Uterus (tissue), 3 donors: ENCODE measurements at regions not wholly inside any gene's neighbourhood (a gene's known extent, or its start where the extent isn't known, plus 50 kb on each side); places are given as distances from the start of the nearest gene placed in this dataset.

ENCODE experiments used
- DNase-seq, 2 donors: peaks; one replicate each; pipeline ENCODE4 v3.0.0-alpha.2; 2019 to 2020
- H3K27ac ChIP-seq, 2 donors: fragments of 200-600 bp; sonication (generic); 1 replicate in 1 of 2; 2 replicates in 1 of 2; pipeline ENCODE4 v1.5.1; 2016 to 2018
- H3K27me3 ChIP-seq, 2 donors: fragments of 200-600 bp; sonication (generic); one replicate each; pipeline ENCODE4 v1.5.1; 2018 to 2019; ENCODE audit warnings: control low read depth in 1 of 2
- H3K36me3 ChIP-seq, 2 donors: fragments of 200-600 bp; sonication (generic); one replicate each; pipeline ENCODE4 v1.5.1; 2019; ENCODE audit warnings: control low read depth in 1 of 2
- H3K4me1 ChIP-seq, 2 donors: fragments of 200-600 bp; sonication (generic); one replicate each; pipeline ENCODE4 v1.5.1; 2018 to 2019; ENCODE audit warnings: control low read depth in 1 of 2
- H3K4me3 ChIP-seq, 2 donors: fragments of 200-600 bp; sonication (generic); 1 replicate in 1 of 2; 2 replicates in 1 of 2; pipeline ENCODE4 v1.5.1; 2018 to 2019; ENCODE audit warnings: mild to moderate bottlenecking in 1 of 2
- H3K9me3 ChIP-seq, 2 donors: fragments of 200-600 bp; sonication (generic); one replicate each; pipeline ENCODE4 v1.5.1; 2019; ENCODE audit warnings: control low read depth in 1 of 2
- CTCF ChIP-seq, 4 experiments: fragments of 200-600 bp in 2 of 4; fragments of 450-650 bp in 2 of 4; sonication (generic) in 2 of 4; IDR thresholded peaks; one replicate each; pipeline ENCODE4 v1.5.1; 2016 to 2019; ENCODE audit warnings: antibody characterized with exemption in 4 of 4, mild to moderate bottlenecking in 2 of 4, moderate library complexity in 1 of 4
- POLR2A ChIP-seq, 2 donors: fragments of 450-650 bp; IDR thresholded peaks; one replicate each; pipeline ENCODE4 v1.6.1; 2016; ENCODE audit warnings: antibody characterized with exemption in 2 of 2, mild to moderate bottlenecking in 1 of 2, moderate library complexity in 1 of 2
- intact Hi-C: fragments of 100-400 bp; cut with DNase I; formaldehyde crosslinking; loops from one replicate; pipeline ENCODE4 v1.15.1; 2023; ENCODE audit warnings: low total_unique reads
- donor health status: DM: yes; HTN: yes; CAD: no.

- Histone ChIP-seq H3K4me3 (no peak overlapping the region), H3K36me3 (no peaks in the 10 kb centered on the region), H3K4me1 (no peaks in the 10 kb centered on the region), H3K9me3 (no peaks in the 10 kb centered on the region), H3K27ac (no peak overlapping the region), H3K27me3 (no peaks in the 10 kb centered on the region)
- intact Hi-C loops, result no loop called here
- no peak for TF ChIP-seq CTCF (IDR thresholded peaks at IDR 0.05)
- no peak for TF ChIP-seq POLR2A (IDR thresholded peaks at IDR 0.05)
- no peak for DNase-seq
Observed at GRCh38 chr6:97469451-97469850, 186.4 kb upstream of the MMS22L start.

- H3K27ac ChIP-seq, result no peak overlapping the region
- no peaks in the 10 kb centered on the region for H3K36me3 ChIP-seq
- H3K4me3 ChIP-seq, result no peak overlapping the region
- no peak for TF ChIP-seq CTCF (IDR thresholded peaks at IDR 0.05)
- no peaks in the 10 kb centered on the region for H3K27me3 ChIP-seq
- no peaks in the 10 kb centered on the region for H3K4me1 ChIP-seq
- no peaks in the 10 kb centered on the region for H3K9me3 ChIP-seq
- DNase-seq, result no peak
- intact Hi-C loops, result no loop called here
Observed at GRCh38 chr6:97470322-97470721, 187.3 kb upstream of the MMS22L start.

GRCh38 chr6:97473979-97474378 lies 191.0 kb upstream of the MMS22L start:
- H3K4me1 ChIP-seq, result no peaks in the 10 kb centered on the region
- no peak for DNase-seq
- H3K27ac ChIP-seq, result no peak overlapping the region
- no peaks in the 10 kb centered on the region for H3K9me3 ChIP-seq
- no peaks in the 10 kb centered on the region for H3K27me3 ChIP-seq
- no peak overlapping the region for H3K4me3 ChIP-seq
- intact Hi-C loops, result no loop called here
- no peaks in the 10 kb centered on the region for H3K36me3 ChIP-seq
- TF ChIP-seq POLR2A (IDR thresholded peaks at IDR 0.05), result no peak

GRCh38 chr6:97497713-97498331 lies 214.8 kb upstream of the MMS22L start:
- peak; percentile 19 to 30 for DNase-seq
- intact Hi-C loops, result no loop called here
- no peaks in the 10 kb centered on the region for H3K4me1 ChIP-seq
- no peak for TF ChIP-seq POLR2A (IDR thresholded peaks at IDR 0.05)
- peak; percentile 43 to 53 (median 50) for TF ChIP-seq CTCF (IDR thresholded peaks at IDR 0.05)
- no peak overlapping the region for H3K27ac ChIP-seq
- H3K4me3 ChIP-seq, result no peak overlapping the region
- no peaks in the 10 kb centered on the region for H3K27me3 ChIP-seq
- H3K9me3 ChIP-seq, result no peaks in the 10 kb centered on the region
- H3K36me3 ChIP-seq, result no peaks in the 10 kb centered on the region

- H3K27me3 ChIP-seq, result no peaks in the 10 kb centered on the region
- intact Hi-C loops, result no loop called here
Observed at GRCh38 chr6:97501853-97502252, 218.8 kb upstream of the MMS22L start.

More at GRCh38 chr6:97501853-97502252, 218.8 kb upstream of the MMS22L start:
- Histone ChIP-seq H3K4me3 (no peak overlapping the region), H3K36me3 (no peaks in the 10 kb centered on the region), H3K4me1 (no peaks in the 10 kb centered on the region), H3K27ac (no peak overlapping the region), H3K9me3 (no peaks in the 10 kb centered on the region)
- no peak for DNase-seq
- TF ChIP-seq POLR2A (IDR thresholded peaks at IDR 0.05), result no peak
- TF ChIP-seq CTCF (IDR thresholded peaks at IDR 0.05), result no peak
